Coronary artery (tissue), 2 donors: ENCODE measurements at regions not wholly inside any gene's neighbourhood (a gene's known extent, or its start where the extent isn't known, plus 50 kb on each side); places are given as distances from the start of the nearest gene placed in this dataset.

Experiments
- DNase-seq: peaks from one replicate; pipeline ENCODE4 v3.0.0-alpha.2; 2017; ENCODE audit warnings: low spot score
- H3K27ac ChIP-seq, 2 donors: fragments of 200-600 bp; sonication (generic); one replicate each; pipeline ENCODE4 v1.5.1; 2016 to 2019
- H3K4me3 ChIP-seq: fragments of 200-600 bp; sonication (generic); 2 replicates; pipeline ENCODE4 v1.5.1; 2016; ENCODE audit warnings: mild to moderate bottlenecking, moderate library complexity
- TF ChIP-seq, protein P1 (sequence below): fragments of 200-600 bp; sonication (generic); IDR thresholded peaks from one replicate; pipeline ENCODE4 v1.5.1; 2019; ENCODE audit warnings: antibody characterized with exemption

DNA sequence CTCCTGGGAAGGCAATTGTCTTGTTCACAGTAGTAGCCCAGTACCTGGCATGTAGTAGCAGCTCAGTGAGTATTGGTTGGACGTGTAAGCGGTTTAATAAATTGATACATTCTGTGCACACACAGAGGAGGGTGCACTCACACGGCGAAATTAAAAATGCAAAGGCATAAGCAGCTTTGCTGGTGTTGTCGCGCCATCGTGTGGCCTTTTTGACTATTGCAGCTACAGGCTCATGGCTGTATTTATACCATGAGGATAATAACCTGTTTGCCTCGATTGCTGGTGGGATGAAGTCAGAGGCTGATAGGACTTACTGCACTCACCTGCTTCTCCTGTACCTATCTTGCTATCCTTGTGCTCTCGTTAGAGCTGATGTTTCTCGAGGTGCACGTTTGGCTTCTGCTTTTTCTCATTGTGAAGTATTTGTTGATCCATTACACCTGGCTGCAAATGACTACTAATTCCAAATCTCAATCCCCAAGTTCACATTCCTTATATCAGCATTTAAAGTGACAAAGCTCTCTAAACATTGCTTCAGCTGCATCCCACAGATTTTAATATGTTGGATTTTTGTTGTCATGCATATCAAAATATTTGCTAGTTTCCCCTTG, 61.5 kb downstream of the TBXT start:
- DNase-seq = no peak
- Histone ChIP-seq H3K27ac (no peak overlapping the region), H3K4me3 (no peak overlapping the region)
- TF ChIP-seq, protein P1, sequence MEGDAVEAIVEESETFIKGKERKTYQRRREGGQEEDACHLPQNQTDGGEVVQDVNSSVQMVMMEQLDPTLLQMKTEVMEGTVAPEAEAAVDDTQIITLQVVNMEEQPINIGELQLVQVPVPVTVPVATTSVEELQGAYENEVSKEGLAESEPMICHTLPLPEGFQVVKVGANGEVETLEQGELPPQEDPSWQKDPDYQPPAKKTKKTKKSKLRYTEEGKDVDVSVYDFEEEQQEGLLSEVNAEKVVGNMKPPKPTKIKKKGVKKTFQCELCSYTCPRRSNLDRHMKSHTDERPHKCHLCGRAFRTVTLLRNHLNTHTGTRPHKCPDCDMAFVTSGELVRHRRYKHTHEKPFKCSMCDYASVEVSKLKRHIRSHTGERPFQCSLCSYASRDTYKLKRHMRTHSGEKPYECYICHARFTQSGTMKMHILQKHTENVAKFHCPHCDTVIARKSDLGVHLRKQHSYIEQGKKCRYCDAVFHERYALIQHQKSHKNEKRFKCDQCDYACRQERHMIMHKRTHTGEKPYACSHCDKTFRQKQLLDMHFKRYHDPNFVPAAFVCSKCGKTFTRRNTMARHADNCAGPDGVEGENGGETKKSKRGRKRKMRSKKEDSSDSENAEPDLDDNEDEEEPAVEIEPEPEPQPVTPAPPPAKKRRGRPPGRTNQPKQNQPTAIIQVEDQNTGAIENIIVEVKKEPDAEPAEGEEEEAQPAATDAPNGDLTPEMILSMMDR = peak; percentile 30

DNA sequence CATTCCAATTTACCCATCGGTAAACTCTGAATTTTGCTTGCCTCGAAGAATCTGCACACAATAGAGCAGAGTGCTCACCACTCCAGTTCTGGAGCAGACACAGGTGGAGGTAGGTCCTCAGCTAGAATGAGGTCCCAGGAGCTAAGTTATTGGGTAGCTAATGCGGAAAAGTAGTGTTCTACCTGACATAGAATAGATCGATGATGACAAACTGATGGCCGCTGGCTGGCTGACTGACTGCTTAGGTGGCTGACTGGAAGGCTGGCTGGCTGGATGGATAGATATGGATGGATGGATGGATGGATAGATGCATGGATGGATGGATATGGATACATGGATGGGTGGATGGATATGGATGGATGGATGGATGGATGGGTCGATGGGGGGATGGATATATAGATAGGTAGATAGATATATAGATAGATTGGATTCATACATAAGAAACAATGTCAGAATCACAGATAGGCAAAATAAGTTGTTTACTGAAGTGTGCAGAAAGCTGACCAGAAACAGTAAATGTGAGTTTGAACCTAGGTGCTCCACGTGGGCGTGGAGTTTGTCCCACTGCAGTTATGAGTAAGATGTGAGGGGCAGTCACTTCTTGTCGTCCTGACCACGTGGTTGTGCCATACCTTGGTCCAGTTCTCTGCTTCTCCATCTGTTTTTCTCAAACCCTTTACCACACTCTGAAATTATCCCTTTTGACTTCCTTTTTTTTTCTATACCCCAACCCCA, 62.1 kb downstream of the TBXT start:
- TF ChIP-seq, protein P1 = no peak

GRCh38 chr6:166104872-166105271, 62.8 kb downstream of the TBXT start:
- H3K4me3 ChIP-seq = no peak overlapping the region
- TF ChIP-seq, protein P1 = no peak
- no peak for DNase-seq
- H3K27ac ChIP-seq = no peak overlapping the region

More for the DNA sequence above, 62.1 kb downstream of the TBXT start:
- DNase-seq = no peak
- Histone ChIP-seq H3K4me3 (no peak overlapping the region), H3K27ac (no peak overlapping the region)

GRCh38 chr6:166104107-166104506, 63.5 kb downstream of the TBXT start:
- H3K27ac ChIP-seq = no peak overlapping the region
- H3K4me3 ChIP-seq = no peak overlapping the region
- TF ChIP-seq, protein P1 = no peak
- no peak for DNase-seq

- DNase-seq = no peak
- Histone ChIP-seq H3K4me3 (no peak overlapping the region), H3K27ac (no peak overlapping the region)
- TF ChIP-seq, protein P1 = no peak
These were observed 65.7 kb downstream of the TBXT start for GRCh38 chr6:166101819-166102419.

GRCh38 chr6:166097914-166098522, 69.6 kb downstream of the TBXT start:
- Histone ChIP-seq H3K27ac (no peak overlapping the region), H3K4me3 (peak overlapping the region; percentile 45)
- DNase-seq = no peak
- TF ChIP-seq, protein P1 = peak; percentile 66
